Ovary (tissue), 7 donors: ENCODE measurements at regions not wholly inside any gene's neighbourhood (a gene's known extent, or its start where the extent isn't known, plus 50 kb on each side); places are given as distances from the start of the nearest gene placed in this dataset.

ENCODE experiments used
- DNase-seq, 5 donors: peaks; one replicate each; pipeline ENCODE4 v3.0.0-alpha.2; 2019 to 2020
- H3K27ac ChIP-seq, 2 donors: fragments of 200-600 bp; one replicate each; pipeline versions ENCODE4 v1.5.1 to v1.8.0; 2019 to 2022
- H3K27me3 ChIP-seq: fragments of 200-600 bp; one replicate; pipeline ENCODE4 v1.8.0; 2022
- H3K36me3 ChIP-seq: fragments of 200-600 bp; sonication (generic); one replicate; pipeline ENCODE4 v1.5.1; 2019
- H3K4me1 ChIP-seq: one replicate; pipeline ENCODE4 v1.8.1; 2013; ENCODE audit warnings: mild to moderate bottlenecking, moderate library complexity; ENCODE audit not compliant: insufficient read depth
- H3K4me3 ChIP-seq: fragments of 200-600 bp; sonication (generic); one replicate; pipeline ENCODE4 v1.5.1; 2017
- H3K9me3 ChIP-seq, 2 donors: fragments of 200-600 bp in 1 of 2; sonication (generic) in 1 of 2; one replicate each; pipeline versions ENCODE4 v1.5.1 to v1.8.1; 2013 to 2019; ENCODE audit warnings: mild to moderate bottlenecking in 1 of 2, moderate library complexity in 1 of 2
- EP300 ChIP-seq: sonication (generic); formaldehyde crosslinking; IDR thresholded peaks from one replicate; pipeline ENCODE4 v1.6.1; 2017; ENCODE audit warnings: antibody characterized with exemption
- POLR2A ChIP-seq: fragments of 450-650 bp; IDR thresholded peaks from one replicate; pipeline ENCODE4 v1.6.1; 2017; ENCODE audit warnings: antibody characterized with exemption, mild to moderate bottlenecking, moderate library complexity
- WGBS, 3 donors: extraction: QIAGEN DNeasy Blood & Tissue Kit in 1 of 3; methylation state at CpG; one replicate each; pipeline versions ENCODE4 v1.1.5 to v1.1.7; 2013 to 2017; 5-methylcytosine and 5-hydroxymethylcytosine counted together
- intact Hi-C, 4 donors: fragments of 100-400 bp; cut with DNase I; formaldehyde crosslinking; loops; one replicate each; pipeline versions ENCODE4 v1.11.0 to v1.15.1; 2022 to 2023
- TF ChIP-seq, protein P1 (sequence below), 3 donors: fragments of 450-650 bp in 2 of 3; fragments of 200-600 bp in 1 of 3; IDR thresholded peaks; one replicate each; pipeline versions ENCODE4 v1.5.1 to v1.8.0; 2016 to 2022; ENCODE audit warnings: antibody characterized with exemption in 3 of 3, mild to moderate bottlenecking in 1 of 3
- donor health status: DM: no; HTN: no; CAD: no; lungs with moderate emphysema.
- donor health status: DM: no; HTN: no; CAD: no.
- donor health status: Bipolar disorder and iron deficiency.
- donor health status: DM: no; HTN: no; CAD: no.
- donor health status: DM: yes; HTN: yes; CAD: no.

GRCh38 chr4:117527601-117528000 is 442.2 kb upstream of the TRAM1L1 start:
- Histone ChIP-seq H3K27ac (no peak overlapping the region), H3K9me3 (no peaks in the 10 kb centered on the region), H3K4me1 (no peaks in the 10 kb centered on the region), H3K4me3 (no peak overlapping the region), H3K36me3 (no peaks in the 10 kb centered on the region), H3K27me3 (no peaks in the 10 kb centered on the region)
- intact Hi-C loops, result no loop called here
- TF ChIP-seq EP300, result no peak
- TF ChIP-seq, protein P1, sequence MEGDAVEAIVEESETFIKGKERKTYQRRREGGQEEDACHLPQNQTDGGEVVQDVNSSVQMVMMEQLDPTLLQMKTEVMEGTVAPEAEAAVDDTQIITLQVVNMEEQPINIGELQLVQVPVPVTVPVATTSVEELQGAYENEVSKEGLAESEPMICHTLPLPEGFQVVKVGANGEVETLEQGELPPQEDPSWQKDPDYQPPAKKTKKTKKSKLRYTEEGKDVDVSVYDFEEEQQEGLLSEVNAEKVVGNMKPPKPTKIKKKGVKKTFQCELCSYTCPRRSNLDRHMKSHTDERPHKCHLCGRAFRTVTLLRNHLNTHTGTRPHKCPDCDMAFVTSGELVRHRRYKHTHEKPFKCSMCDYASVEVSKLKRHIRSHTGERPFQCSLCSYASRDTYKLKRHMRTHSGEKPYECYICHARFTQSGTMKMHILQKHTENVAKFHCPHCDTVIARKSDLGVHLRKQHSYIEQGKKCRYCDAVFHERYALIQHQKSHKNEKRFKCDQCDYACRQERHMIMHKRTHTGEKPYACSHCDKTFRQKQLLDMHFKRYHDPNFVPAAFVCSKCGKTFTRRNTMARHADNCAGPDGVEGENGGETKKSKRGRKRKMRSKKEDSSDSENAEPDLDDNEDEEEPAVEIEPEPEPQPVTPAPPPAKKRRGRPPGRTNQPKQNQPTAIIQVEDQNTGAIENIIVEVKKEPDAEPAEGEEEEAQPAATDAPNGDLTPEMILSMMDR (IDR thresholded peaks at IDR 0.05), result no peak
- no peak for TF ChIP-seq POLR2A
- WGBS, 3 donors, result 18 to 23% (median 22%) methylated on average over 1 of the region's 1 CpG
- DNase-seq, result no peak

DNA sequence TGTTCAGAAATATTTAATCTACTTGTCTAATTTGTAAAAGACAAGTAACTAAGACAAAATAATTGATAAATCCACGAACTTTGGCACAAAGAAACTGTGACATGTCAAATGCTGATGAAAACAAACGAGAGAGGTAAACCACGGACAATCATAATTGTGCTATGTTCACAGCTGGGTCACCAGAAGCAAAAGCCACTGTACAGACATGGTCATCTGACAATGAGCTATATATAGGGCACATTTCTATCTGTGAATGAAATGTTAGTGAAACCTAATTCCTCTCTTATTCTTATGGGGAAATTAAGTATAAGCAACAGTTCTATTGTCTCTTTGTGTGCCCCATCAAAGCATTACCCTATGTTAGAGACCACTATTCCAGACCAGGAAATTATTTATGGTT is 444.0 kb upstream of the TRAM1L1 start:
- no peak for DNase-seq
- no peaks in the 10 kb centered on the region for H3K9me3 ChIP-seq
- TF ChIP-seq POLR2A (no peak), EP300 (no peak)
- TF ChIP-seq, protein P1 (IDR thresholded peaks at IDR 0.05), result no peak
- intact Hi-C loops, result no loop called here
- no peaks in the 10 kb centered on the region for H3K36me3 ChIP-seq
- H3K4me3 ChIP-seq, result no peak overlapping the region
- no peak overlapping the region for H3K27ac ChIP-seq
- H3K27me3 ChIP-seq, result no peaks in the 10 kb centered on the region
- H3K4me1 ChIP-seq, result no peaks in the 10 kb centered on the region
- WGBS, 3 donors, result 47 to 67% (median 54%) methylated on average over 3 of the region's 3 CpGs

GRCh38 chr4:117533501-117533900 is 448.1 kb upstream of the TRAM1L1 start:
- WGBS, 3 donors, result 57 to 79% (median 77%) methylated on average over 1 of the region's 1 CpG
- Histone ChIP-seq H3K4me1 (no peaks in the 10 kb centered on the region), H3K9me3 (no peaks in the 10 kb centered on the region), H3K4me3 (no peak overlapping the region), H3K27me3 (no peaks in the 10 kb centered on the region), H3K27ac (no peak overlapping the region), H3K36me3 (no peaks in the 10 kb centered on the region)
- intact Hi-C loops, result no loop called here
- TF ChIP-seq EP300 (no peak), POLR2A (no peak)
- TF ChIP-seq, protein P1 (IDR thresholded peaks at IDR 0.05), result no peak
- no peak for DNase-seq

GRCh38 chr4:117545039-117545438 is 459.7 kb upstream of the TRAM1L1 start:
- Histone ChIP-seq H3K36me3 (no peaks in the 10 kb centered on the region), H3K27me3 (no peaks in the 10 kb centered on the region), H3K4me1 (no peaks in the 10 kb centered on the region), H3K4me3 (no peak overlapping the region), H3K9me3 (no peaks in the 10 kb centered on the region), H3K27ac (no peak overlapping the region)
- 0 to 4% (median 0%) methylated on average over 1 of the region's 1 CpG for WGBS, 3 donors
- no peak for DNase-seq
- TF ChIP-seq, protein P1 (IDR thresholded peaks at IDR 0.05), result no peak
- no peak for TF ChIP-seq EP300
- no peak for TF ChIP-seq POLR2A
- intact Hi-C loops, result no loop called here

- 7% methylated on average over 5 of the region's 5 CpGs for WGBS, 3 donors
- Histone ChIP-seq H3K27ac (no peak overlapping the region), H3K36me3 (no peaks in the 10 kb centered on the region), H3K4me1 (no peaks in the 10 kb centered on the region), H3K27me3 (no peaks in the 10 kb centered on the region), H3K9me3 (no peaks in the 10 kb centered on the region), H3K4me3 (no peak overlapping the region)
- no peak for DNase-seq
- TF ChIP-seq EP300 (no peak), POLR2A (no peak)
- TF ChIP-seq, protein P1 (IDR thresholded peaks at IDR 0.05), result no peak
- intact Hi-C loops, result no loop called here
Measured at GRCh38 chr4:117549524-117549923, 464.1 kb upstream of the TRAM1L1 start.
